ENCODE measurements at regions not wholly inside any gene's neighbourhood (a gene's known extent, or its start where the extent isn't known, plus 50 kb on each side); places are given as distances from the start of the nearest gene placed in this dataset.

DNA sequence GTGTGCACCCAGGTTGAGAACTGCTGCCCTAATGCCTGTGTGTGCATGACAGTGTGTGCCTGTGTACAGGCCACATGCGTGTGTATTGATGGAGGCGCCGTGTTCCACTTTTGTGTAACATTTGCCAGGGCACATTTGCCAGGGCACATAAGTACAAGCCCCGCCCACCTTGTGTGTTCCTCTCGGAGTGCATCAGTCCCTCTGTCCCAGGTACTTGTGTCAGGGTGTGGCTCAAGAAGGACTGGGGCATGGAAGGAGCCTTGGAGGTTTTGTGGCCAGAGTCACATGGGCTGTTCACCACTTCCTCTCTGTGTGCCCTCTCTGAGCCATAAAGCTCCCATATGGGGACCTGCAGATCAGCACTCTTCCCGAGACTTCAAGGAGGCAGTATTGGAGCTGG, 73.9 kb downstream of the MRM1 start:
- Mint-ChIP-seq H3K4me1 (peaks cover 7% of the 10 kb centered on the region), H3K9me3 (no peaks in the 10 kb centered on the region), H3K36me3 (ENCODE audit: low read depth) (no peaks in the 10 kb centered on the region), H3K27me3 (peaks cover 4% of the 10 kb centered on the region), H3K4me3 (no peak overlapping the region), H3K27ac (no peak overlapping the region)
- CTCF ChIA-PET, result no interaction called here
- POLR2A ChIA-PET, result no interaction called here
- DNase-seq (no peak), ATAC-seq (ENCODE audit: low read depth) (no peak)
- intact Hi-C loops (cut with micrococcal nuclease), result no loop called here
- TF ChIP-seq, protein P1, sequence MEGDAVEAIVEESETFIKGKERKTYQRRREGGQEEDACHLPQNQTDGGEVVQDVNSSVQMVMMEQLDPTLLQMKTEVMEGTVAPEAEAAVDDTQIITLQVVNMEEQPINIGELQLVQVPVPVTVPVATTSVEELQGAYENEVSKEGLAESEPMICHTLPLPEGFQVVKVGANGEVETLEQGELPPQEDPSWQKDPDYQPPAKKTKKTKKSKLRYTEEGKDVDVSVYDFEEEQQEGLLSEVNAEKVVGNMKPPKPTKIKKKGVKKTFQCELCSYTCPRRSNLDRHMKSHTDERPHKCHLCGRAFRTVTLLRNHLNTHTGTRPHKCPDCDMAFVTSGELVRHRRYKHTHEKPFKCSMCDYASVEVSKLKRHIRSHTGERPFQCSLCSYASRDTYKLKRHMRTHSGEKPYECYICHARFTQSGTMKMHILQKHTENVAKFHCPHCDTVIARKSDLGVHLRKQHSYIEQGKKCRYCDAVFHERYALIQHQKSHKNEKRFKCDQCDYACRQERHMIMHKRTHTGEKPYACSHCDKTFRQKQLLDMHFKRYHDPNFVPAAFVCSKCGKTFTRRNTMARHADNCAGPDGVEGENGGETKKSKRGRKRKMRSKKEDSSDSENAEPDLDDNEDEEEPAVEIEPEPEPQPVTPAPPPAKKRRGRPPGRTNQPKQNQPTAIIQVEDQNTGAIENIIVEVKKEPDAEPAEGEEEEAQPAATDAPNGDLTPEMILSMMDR (IDR thresholded peaks at IDR 0.05), result no peak

DNA sequence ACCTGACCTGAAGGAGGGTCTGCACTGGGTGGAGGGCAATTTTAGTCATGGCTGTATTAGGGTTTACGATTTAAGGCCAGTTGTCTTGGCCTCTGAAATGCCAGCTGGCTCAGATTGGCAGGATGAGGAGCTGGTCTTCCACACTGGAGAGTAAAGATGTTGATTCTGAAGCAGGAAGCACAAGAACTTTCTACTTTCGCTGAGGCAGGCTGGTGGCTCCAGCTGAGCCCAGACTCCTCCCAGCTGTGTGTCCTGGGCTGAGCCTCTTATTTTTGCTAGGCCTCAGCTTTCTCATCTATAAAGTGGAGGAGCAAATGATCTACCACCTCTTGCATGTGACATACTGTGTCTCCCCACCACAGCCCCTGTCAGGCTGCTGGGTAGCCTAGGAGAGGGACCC, 74.4 kb downstream of the MRM1 start:
- Mint-ChIP-seq H3K4me3 (no peak overlapping the region), H3K27me3 (peaks cover 7% of the 10 kb centered on the region), H3K27ac (no peak overlapping the region), H3K4me1 (peaks cover 7% of the 10 kb centered on the region), H3K36me3 (ENCODE audit: low read depth) (no peaks in the 10 kb centered on the region), H3K9me3 (no peaks in the 10 kb centered on the region)
- TF ChIP-seq, protein P1 (IDR thresholded peaks at IDR 0.05), result no peak
- ATAC-seq (ENCODE audit: low read depth) (no peak), DNase-seq (no peak)
- ChIA-PET CTCF (no interaction called here), POLR2A (no interaction called here)
- intact Hi-C loops (cut with micrococcal nuclease), result no loop called here

DNA sequence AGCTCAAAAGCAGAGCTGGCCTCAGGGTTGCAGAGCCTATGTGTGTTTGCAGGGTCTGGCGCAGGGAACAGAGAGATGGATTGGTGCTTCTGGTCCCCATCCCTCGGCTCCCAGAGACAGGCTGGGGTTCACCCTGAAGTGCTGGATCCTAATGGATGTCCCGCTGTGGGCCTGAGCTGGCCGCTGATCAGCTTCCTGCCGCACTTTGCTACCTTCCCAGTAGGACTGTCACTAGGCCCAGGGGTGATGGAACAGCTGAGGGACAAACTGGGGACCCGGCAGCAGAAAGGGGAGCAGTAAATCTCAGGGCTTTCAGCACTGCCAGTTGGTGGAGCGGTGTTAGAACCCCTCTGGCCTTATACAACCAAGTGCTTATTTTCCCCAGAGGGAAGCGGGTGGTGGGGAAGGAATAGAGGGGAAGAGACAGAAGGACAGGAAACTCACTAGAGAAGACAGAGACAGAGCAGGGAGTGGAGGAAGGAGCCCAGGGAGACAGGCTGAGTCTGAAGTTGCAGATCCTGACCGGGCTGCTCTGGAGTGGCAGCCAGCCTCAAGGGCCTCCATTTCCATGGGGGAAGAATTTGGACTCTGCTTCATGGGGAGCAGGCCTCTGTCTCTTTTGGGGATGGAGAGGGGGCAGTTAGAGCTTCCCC, 78.6 kb downstream of the MRM1 start:
- peaks cover 7% of the 10 kb centered on the region for H3K4me1 Mint-ChIP-seq
- no peak overlapping the region for H3K4me3 Mint-ChIP-seq
- intact Hi-C loops (cut with micrococcal nuclease), result no loop called here
- no peaks in the 10 kb centered on the region for H3K9me3 Mint-ChIP-seq
- DNase-seq (no peak), ATAC-seq (ENCODE audit: low read depth) (no peak)
- TF ChIP-seq, protein P1 (IDR thresholded peaks at IDR 0.05), result no peak
- no peaks in the 10 kb centered on the region for H3K36me3 Mint-ChIP-seq (ENCODE audit: low read depth)
- no peak overlapping the region for H3K27ac Mint-ChIP-seq
- CTCF ChIA-PET, result no interaction called here
- H3K27me3 Mint-ChIP-seq, result peaks cover 12% of the 10 kb centered on the region
- POLR2A ChIA-PET, result no interaction called here

DNA sequence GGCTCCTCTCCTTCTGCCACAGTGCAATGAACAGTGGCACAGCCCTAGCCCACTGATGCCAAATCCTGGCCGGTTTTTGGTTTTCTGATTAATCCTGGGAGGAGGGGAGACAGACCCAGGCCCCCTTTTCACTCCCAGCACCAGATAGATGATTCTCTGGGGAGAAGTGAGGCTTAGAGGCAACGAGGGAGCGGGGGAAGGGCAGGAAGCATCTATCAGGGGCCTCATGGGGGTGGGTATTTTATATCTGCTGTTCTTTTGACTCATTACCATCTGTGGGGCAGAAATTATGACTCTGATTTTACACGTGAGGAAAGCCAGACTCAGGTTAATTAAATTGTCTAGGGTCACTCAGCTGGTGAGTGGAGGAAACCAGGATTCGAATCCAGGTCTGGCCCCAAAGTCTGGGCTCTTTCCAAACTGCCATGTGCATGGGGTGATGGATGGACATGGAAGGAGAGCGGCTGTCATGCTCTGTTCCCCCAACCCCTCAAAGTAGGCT, 79.4 kb downstream of the MRM1 start:
- Mint-ChIP-seq H3K27me3 (peaks cover 12% of the 10 kb centered on the region), H3K36me3 (ENCODE audit: low read depth) (no peaks in the 10 kb centered on the region), H3K4me3 (no peak overlapping the region), H3K9me3 (no peaks in the 10 kb centered on the region), H3K4me1 (no peaks in the 10 kb centered on the region), H3K27ac (no peak overlapping the region)
- ATAC-seq (ENCODE audit: low read depth), result no peak
- no peak for DNase-seq
- TF ChIP-seq, protein P1 (IDR thresholded peaks at IDR 0.05), result no peak
- ChIA-PET POLR2A (no interaction called here), CTCF (no interaction called here)
- intact Hi-C loops (cut with micrococcal nuclease), result no loop called here

DNA sequence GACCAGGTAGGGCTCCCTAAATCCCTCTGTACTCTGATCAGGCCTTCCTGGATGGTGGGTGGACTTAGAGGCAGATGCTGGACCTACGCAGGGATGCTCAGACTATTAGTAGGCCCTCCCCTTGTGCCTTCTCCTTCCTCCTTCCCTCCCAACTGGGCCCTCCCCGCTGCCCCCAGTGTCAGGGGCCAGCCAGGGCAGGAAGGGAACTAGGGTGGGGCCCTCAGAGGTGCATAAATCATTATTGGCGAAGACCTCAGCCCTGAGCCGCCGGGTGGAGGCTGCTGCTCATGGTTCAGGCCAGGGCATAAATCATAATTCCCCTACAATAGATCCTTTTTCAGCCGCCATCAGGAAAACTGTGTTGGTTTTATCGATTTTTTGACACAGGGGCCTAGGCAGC, 81.4 kb downstream of the MRM1 start:
- ATAC-seq (ENCODE audit: low read depth), result no peak
- POLR2A ChIA-PET, result no interaction called here
- Mint-ChIP-seq H3K27ac (no peak overlapping the region), H3K27me3 (peaks cover 21% of the 10 kb centered on the region), H3K36me3 (ENCODE audit: low read depth) (no peaks in the 10 kb centered on the region), H3K9me3 (no peaks in the 10 kb centered on the region), H3K4me1 (no peaks in the 10 kb centered on the region), H3K4me3 (no peak overlapping the region)
- DNase-seq, result no peak
- TF ChIP-seq, protein P1 (IDR thresholded peaks at IDR 0.05), result no peak
- intact Hi-C loops (cut with micrococcal nuclease), result no loop called here
- CTCF ChIA-PET, result no interaction called here

All from activated B cell treated with CpG ODN at 0.5 μM for 24 hours (primary cell).